Spinal cord (tissue), 9 donors: ENCODE measurements at regions not wholly inside any gene's neighbourhood (a gene's known extent, or its start where the extent isn't known, plus 50 kb on each side); places are given as distances from the start of the nearest gene placed in this dataset.

ENCODE experiments used
- DNase-seq, 6 donors: peaks; one replicate each; pipeline versions ENCODE4 v3.0.0 to v3.0.0-alpha.2; 2013 to 2015; ENCODE audit warnings: low spot score in 6 of 6, low read depth in 4 of 6
- H3K27ac ChIP-seq: one replicate; pipeline ENCODE4 v1.5.1; 2013; ENCODE audit warnings: low read depth, low read length, control low read depth
- H3K27me3 ChIP-seq: one replicate; pipeline ENCODE4 v1.6.1; 2013; ENCODE audit warnings: low read length; ENCODE audit not compliant: control insufficient read depth, insufficient read depth
- H3K36me3 ChIP-seq: one replicate; pipeline ENCODE4 v1.6.1; 2013; ENCODE audit warnings: low read length; ENCODE audit not compliant: control insufficient read depth, insufficient read depth
- H3K4me1 ChIP-seq: one replicate; pipeline ENCODE4 v1.6.1; 2013; ENCODE audit warnings: low read length; ENCODE audit not compliant: control insufficient read depth, insufficient read depth
- H3K4me3 ChIP-seq: one replicate; pipeline ENCODE4 v1.5.1; 2013; ENCODE audit warnings: low read depth, low read length, control low read depth
- H3K9me3 ChIP-seq: one replicate; pipeline ENCODE4 v1.6.1; 2013; ENCODE audit warnings: low read length; ENCODE audit not compliant: control insufficient read depth, insufficient read depth
- WGBS: methylation state at CpG from one replicate; pipeline ENCODE4 v1.1.5; 2013; ENCODE audit warnings: missing lambda C conversion rate; ENCODE audit not compliant: insufficient coverage; 5-methylcytosine and 5-hydroxymethylcytosine counted together
- donor health status: healthy.

- Histone ChIP-seq H3K4me3 (no peak overlapping the region), H3K9me3 (no peaks in the 10 kb centered on the region), H3K4me1 (no peaks in the 10 kb centered on the region), H3K27me3 (no peaks in the 10 kb centered on the region), H3K36me3 (no peaks in the 10 kb centered on the region), H3K27ac (no peak overlapping the region)
- 100% methylated on average over 3 of the region's 5 CpGs for WGBS
- no peak for DNase-seq
Measured at GRCh38 chr14:53861781-53862180, 94.8 kb downstream of the BMP4 start.

- WGBS, result no CpG with 5 or more reads among the region's 1 CpG
- Histone ChIP-seq H3K27me3 (no peaks in the 10 kb centered on the region), H3K4me3 (no peak overlapping the region), H3K36me3 (no peaks in the 10 kb centered on the region), H3K4me1 (no peaks in the 10 kb centered on the region), H3K9me3 (no peaks in the 10 kb centered on the region), H3K27ac (no peak overlapping the region)
- no peak for DNase-seq
Measured at GRCh38 chr14:53858345-53858684, 98.3 kb downstream of the BMP4 start.

- WGBS, result no CpG with 5 or more reads among the region's 5 CpGs
- Histone ChIP-seq H3K27me3 (no peaks in the 10 kb centered on the region), H3K4me3 (no peak overlapping the region), H3K36me3 (no peaks in the 10 kb centered on the region), H3K9me3 (no peaks in the 10 kb centered on the region), H3K4me1 (no peaks in the 10 kb centered on the region), H3K27ac (no peak overlapping the region)
- no peak for DNase-seq
Measured at GRCh38 chr14:53857625-53858344, 98.8 kb downstream of the BMP4 start.

- H3K4me1 ChIP-seq, result no peaks in the 10 kb centered on the region
- H3K4me3 ChIP-seq, result no peak overlapping the region
- H3K9me3 ChIP-seq, result no peaks in the 10 kb centered on the region
- no peaks in the 10 kb centered on the region for H3K27me3 ChIP-seq
- no peak overlapping the region for H3K27ac ChIP-seq
- no peak for DNase-seq
- 65% methylated on average over 2 of the region's 2 CpGs for WGBS
- H3K36me3 ChIP-seq, result no peaks in the 10 kb centered on the region
Measured at GRCh38 chr14:53855574-53855973, 101.1 kb downstream of the BMP4 start.

GRCh38 chr14:53855127-53855526 lies 101.5 kb downstream of the BMP4 start:
- Histone ChIP-seq H3K4me3 (no peak overlapping the region), H3K4me1 (no peaks in the 10 kb centered on the region), H3K9me3 (no peaks in the 10 kb centered on the region), H3K27ac (no peak overlapping the region), H3K36me3 (no peaks in the 10 kb centered on the region), H3K27me3 (no peaks in the 10 kb centered on the region)
- no peak for DNase-seq

GRCh38 chr14:53851394-53852090 lies 105.1 kb downstream of the BMP4 start:
- H3K36me3 ChIP-seq, result no peaks in the 10 kb centered on the region
- no peak for DNase-seq
- 100% methylated on average over 1 of the region's 6 CpGs for WGBS
- H3K9me3 ChIP-seq, result no peaks in the 10 kb centered on the region
- H3K27ac ChIP-seq, result no peak overlapping the region
- H3K4me1 ChIP-seq, result no peaks in the 10 kb centered on the region
- no peak overlapping the region for H3K4me3 ChIP-seq
- no peaks in the 10 kb centered on the region for H3K27me3 ChIP-seq

GRCh38 chr14:53850714-53851296 lies 105.8 kb downstream of the BMP4 start:
- 100% methylated on average over 3 of the region's 4 CpGs for WGBS
- no peaks in the 10 kb centered on the region for H3K27me3 ChIP-seq
- DNase-seq, result no peak
- no peak overlapping the region for H3K27ac ChIP-seq
- H3K9me3 ChIP-seq, result no peaks in the 10 kb centered on the region
- no peaks in the 10 kb centered on the region for H3K4me1 ChIP-seq
- no peaks in the 10 kb centered on the region for H3K36me3 ChIP-seq
- no peak overlapping the region for H3K4me3 ChIP-seq

GRCh38 chr14:53849549-53849948 lies 107.1 kb downstream of the BMP4 start:
- no peak overlapping the region for H3K4me3 ChIP-seq
- WGBS, result no CpG with 5 or more reads among the region's 6 CpGs

GRCh38 chr14:53848854-53849253 lies 107.8 kb downstream of the BMP4 start:
- no peak overlapping the region for H3K4me3 ChIP-seq
- H3K36me3 ChIP-seq, result no peaks in the 10 kb centered on the region
- no peak overlapping the region for H3K27ac ChIP-seq
- H3K27me3 ChIP-seq, result no peaks in the 10 kb centered on the region
- H3K4me1 ChIP-seq, result no peaks in the 10 kb centered on the region
- H3K9me3 ChIP-seq, result no peaks in the 10 kb centered on the region
- DNase-seq, result no peak
- no CpG with 5 or more reads among the region's 5 CpGs for WGBS

More at GRCh38 chr14:53849549-53849948, 107.1 kb downstream of the BMP4 start:
- H3K27ac ChIP-seq, result no peak overlapping the region
- no peaks in the 10 kb centered on the region for H3K36me3 ChIP-seq
- H3K9me3 ChIP-seq, result no peaks in the 10 kb centered on the region
- H3K4me1 ChIP-seq, result no peaks in the 10 kb centered on the region
- peak in 1 of 6 donors; percentile 6 for DNase-seq
- H3K27me3 ChIP-seq, result no peaks in the 10 kb centered on the region

- WGBS, result 97% methylated on average over 5 of the region's 7 CpGs
- H3K36me3 ChIP-seq, result no peaks in the 10 kb centered on the region
- H3K27me3 ChIP-seq, result no peaks in the 10 kb centered on the region
- H3K27ac ChIP-seq, result no peak overlapping the region
- no peak for DNase-seq
- H3K4me3 ChIP-seq, result no peak overlapping the region
- H3K9me3 ChIP-seq, result no peaks in the 10 kb centered on the region
- no peaks in the 10 kb centered on the region for H3K4me1 ChIP-seq
Measured at GRCh38 chr14:53847881-53848280, 108.7 kb downstream of the BMP4 start.
